Astrocyte (in vitro differentiated cells and primary cell): ENCODE measurements at regions not wholly inside any gene's neighbourhood (a gene's known extent, or its start where the extent isn't known, plus 50 kb on each side); places are given as distances from the start of the nearest gene placed in this dataset.
A peak's percentile ranks its signal among the peaks of the same experiment; 100 is the strongest.

Experiments
- DNase-seq: peaks from one replicate; pipeline ENCODE4 v3.0.0-alpha.2; 2010; ENCODE audit warnings: low read depth
- FAIRE-seq: peaks from 2 replicates; lab custom pipeline; 2011; peaks lifted over from hg19 to GRCh38; lab: Jason Lieb, UNC
- H2AFZ ChIP-seq: 2 replicates; pipeline ENCODE4 v1.6.0; 2012; ENCODE audit warnings: low read depth, low read length, inconsistent platforms
- H3K27ac ChIP-seq: 2 replicates; pipeline ENCODE4 v1.5.1; 2011; ENCODE audit warnings: low read depth, low read length, inconsistent platforms
- H3K27me3 ChIP-seq: 2 replicates; pipeline ENCODE4 v1.6.0; 2011; ENCODE audit warnings: low read length, inconsistent platforms; ENCODE audit not compliant: insufficient read depth
- H3K36me3 ChIP-seq: 2 replicates; pipeline ENCODE4 v1.5.1; 2011; ENCODE audit warnings: low read length, inconsistent platforms; ENCODE audit not compliant: insufficient read depth
- H3K4me1 ChIP-seq: 2 replicates; pipeline ENCODE4 v1.5.1; 2011; ENCODE audit warnings: low read length, inconsistent platforms; ENCODE audit not compliant: insufficient read depth
- H3K4me2 ChIP-seq: 2 replicates; pipeline ENCODE4 v1.6.0; 2012; ENCODE audit warnings: low read length, inconsistent platforms
- H3K4me3 ChIP-seq: 2 replicates; pipeline ENCODE4 v1.5.1; 2011; ENCODE audit warnings: low read depth, mild to moderate bottlenecking, low read length, inconsistent platforms; ENCODE audit not compliant: insufficient read depth
- H3K79me2 ChIP-seq: 2 replicates; pipeline ENCODE4 v1.6.0; 2012; ENCODE audit warnings: mild to moderate bottlenecking, low read length, inconsistent platforms; ENCODE audit not compliant: insufficient read depth
- H3K9ac ChIP-seq: 2 replicates; pipeline ENCODE4 v1.6.0; 2012; ENCODE audit warnings: mild to moderate bottlenecking, low read length, inconsistent platforms
- H3K9me3 ChIP-seq: 2 replicates; pipeline ENCODE4 v1.5.1; 2012; ENCODE audit warnings: low read depth, mild to moderate bottlenecking, low read length, inconsistent platforms; ENCODE audit not compliant: insufficient read depth
- H4K20me1 ChIP-seq: 2 replicates; pipeline ENCODE4 v1.6.0; 2012; ENCODE audit warnings: low read length, inconsistent platforms; ENCODE audit not compliant: insufficient read depth
- H3K27ac Mint-ChIP-seq: one replicate; pipeline ENCODE4 v1.8.0; 2021; ENCODE audit warnings: mild to moderate bottlenecking, mixed read lengths; ENCODE audit not compliant: unreplicated experiment
- H3K27me3 Mint-ChIP-seq: one replicate; pipeline ENCODE4 v1.8.0; 2021; ENCODE audit warnings: low read depth, mixed read lengths; ENCODE audit not compliant: unreplicated experiment
- H3K36me3 Mint-ChIP-seq: one replicate; pipeline ENCODE4 v1.8.0; 2021; ENCODE audit warnings: low read depth, mixed read lengths; ENCODE audit not compliant: unreplicated experiment
- H3K4me1 Mint-ChIP-seq: one replicate; pipeline ENCODE4 v1.8.0; 2021; ENCODE audit warnings: low read depth, mixed read lengths; ENCODE audit not compliant: unreplicated experiment
- H3K4me3 Mint-ChIP-seq: one replicate; pipeline ENCODE4 v1.8.0; 2021; ENCODE audit warnings: mild to moderate bottlenecking, moderate library complexity, mixed read lengths; ENCODE audit not compliant: unreplicated experiment
- H3K9me3 Mint-ChIP-seq: one replicate; pipeline ENCODE4 v1.8.0; 2021; ENCODE audit warnings: mild to moderate bottlenecking, mixed read lengths; ENCODE audit not compliant: unreplicated experiment
- CTCF ChIP-seq: IDR thresholded peaks from 2 replicates; pipeline ENCODE4 v1.5.1; 2011; ENCODE audit warnings: low read depth, mild to moderate bottlenecking, inconsistent platforms, low read length, moderate library complexity; ENCODE audit not compliant: insufficient read depth
- EZH2 ChIP-seq: IDR thresholded peaks from 2 replicates; pipeline ENCODE4 v1.6.1; 2012; ENCODE audit warnings: mild to moderate bottlenecking, low read length, inconsistent platforms; ENCODE audit not compliant: insufficient read depth

- H3K27me3 ChIP-seq, result peaks cover 3% of the 10 kb centered on the region
- no peak for TF ChIP-seq EZH2
- TF ChIP-seq CTCF, result no peak
- FAIRE-seq, result no peak
Observed at GRCh38 chr17:51347851-51348584, 87.7 kb downstream of the UTP18 start.

GRCh38 chr17:51351080-51351479 is 90.7 kb downstream of the UTP18 start:
- no peak overlapping the region for H3K4me2 ChIP-seq
- no peak overlapping the region for H2AFZ ChIP-seq
- no peaks in the 10 kb centered on the region for H3K9me3 ChIP-seq
- H3K4me3 Mint-ChIP-seq, result no peak overlapping the region
- FAIRE-seq (no peak), DNase-seq (no peak)
- peaks cover 15% of the 10 kb centered on the region for H3K27me3 Mint-ChIP-seq
- H3K36me3 Mint-ChIP-seq, result no peaks in the 10 kb centered on the region
- TF ChIP-seq CTCF (no peak), EZH2 (no peak)
- no peaks in the 10 kb centered on the region for H4K20me1 ChIP-seq
- H3K27me3 ChIP-seq, result peaks cover 6% of the 10 kb centered on the region
- no peak overlapping the region for H3K27ac ChIP-seq
- no peak overlapping the region for H3K4me3 ChIP-seq
- H3K9me3 Mint-ChIP-seq, result peaks cover 3% of the 10 kb centered on the region
- no peak overlapping the region for H3K27ac Mint-ChIP-seq
- H3K79me2 ChIP-seq, result no peaks in the 10 kb centered on the region
- no peak overlapping the region for H3K9ac ChIP-seq
- H3K36me3 ChIP-seq, result no peaks in the 10 kb centered on the region
- peaks cover 9% of the 10 kb centered on the region for H3K4me1 Mint-ChIP-seq
- no peaks in the 10 kb centered on the region for H3K4me1 ChIP-seq

More at GRCh38 chr17:51347851-51348584, 87.7 kb downstream of the UTP18 start:
- Histone ChIP-seq H4K20me1 (no peaks in the 10 kb centered on the region), H3K4me2 (no peak overlapping the region), H3K9me3 (no peaks in the 10 kb centered on the region), H2AFZ (no peak overlapping the region), H3K4me1 (no peaks in the 10 kb centered on the region), H3K4me3 (no peak overlapping the region), H3K79me2 (no peaks in the 10 kb centered on the region), H3K9ac (no peak overlapping the region), H3K36me3 (no peaks in the 10 kb centered on the region), H3K27ac (no peak overlapping the region)
- Mint-ChIP-seq H3K9me3 (peaks cover 3% of the 10 kb centered on the region), H3K27ac (no peak overlapping the region), H3K27me3 (peaks cover 19% of the 10 kb centered on the region), H3K4me1 (peaks cover 6% of the 10 kb centered on the region), H3K36me3 (no peaks in the 10 kb centered on the region), H3K4me3 (no peak overlapping the region)
- no peak for DNase-seq

DNA sequence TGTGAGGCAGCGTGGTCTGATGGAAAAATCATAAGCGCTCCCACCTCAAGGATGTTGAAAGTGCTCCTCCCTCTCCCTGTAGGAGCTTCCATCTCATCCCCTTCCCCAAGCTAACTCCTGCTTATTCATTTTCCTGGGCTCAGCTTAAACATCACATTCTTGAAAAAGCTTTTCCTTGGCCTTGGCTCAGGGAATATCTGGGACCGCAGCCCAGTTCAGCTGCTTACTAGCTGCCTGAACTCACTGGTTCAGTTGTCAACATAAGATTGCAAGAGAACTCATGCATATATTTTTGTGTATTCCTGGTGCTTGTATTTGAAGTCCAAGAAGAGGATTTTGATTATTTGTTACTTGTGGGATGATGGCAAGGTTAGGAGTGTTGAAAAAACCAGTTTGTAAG is 91.5 kb downstream of the UTP18 start:
- Histone ChIP-seq H3K9ac (no peak overlapping the region), H3K27ac (no peak overlapping the region), H3K4me1 (no peaks in the 10 kb centered on the region), H2AFZ (no peak overlapping the region), H3K4me2 (no peak overlapping the region), H4K20me1 (no peaks in the 10 kb centered on the region), H3K36me3 (no peaks in the 10 kb centered on the region), H3K27me3 (peaks cover 7% of the 10 kb centered on the region), H3K4me3 (no peak overlapping the region), H3K9me3 (no peaks in the 10 kb centered on the region), H3K79me2 (no peaks in the 10 kb centered on the region)
- Mint-ChIP-seq H3K4me3 (no peak overlapping the region), H3K36me3 (no peaks in the 10 kb centered on the region), H3K4me1 (peaks cover 9% of the 10 kb centered on the region), H3K27me3 (peaks cover 15% of the 10 kb centered on the region), H3K9me3 (peaks cover 3% of the 10 kb centered on the region), H3K27ac (no peak overlapping the region)
- DNase-seq (peak; percentile 46), FAIRE-seq (no peak)
- TF ChIP-seq CTCF (no peak), EZH2 (no peak)
